HepG2 (cell line): ENCODE measurements at regions not wholly inside any gene's neighbourhood (a gene's known extent, or its start where the extent isn't known, plus 50 kb on each side); places are given as distances from the start of the nearest gene placed in this dataset.

Experiments
- ATAC-seq: fragments of 200-7000 bp; cut with Tn5 transposase; 3 replicates; pipeline ENCODE4 v1.9.1; 2020; ENCODE audit warnings: mild to moderate bottlenecking, moderate library complexity
- BruUV-seq: library from RNA; stranded (reverse); fragments of 400-500 nt; replicated peaks from 2 replicates; lab custom pipeline; 2021; lab: Mats Ljungman, UMichigan
- CTCF ChIA-PET: fragments of 300-600 bp; formaldehyde crosslinking; extraction: SDS; loops from one replicate; lab custom pipeline; 2021; ENCODE audit warnings: low total read pairs, inconsistent platforms, low intra/inter-chr PET ratio; lab: Yijun Ruan, JAX
- POLR2A ChIA-PET: fragments of 350-600 bp; sonication (Branson Sonifier 250); formaldehyde crosslinking; loops from one replicate; lab custom pipeline; 2020; ENCODE audit warnings: antibody characterized with exemption, inconsistent platforms; lab: Yijun Ruan, JAX
- DNase-seq: peaks from one replicate; pipeline ENCODE4 v3.0.0-alpha.2; 2015; ENCODE audit warnings: low spot score
- FAIRE-seq: peaks from 3 replicates; lab custom pipeline; 2011; peaks lifted over from hg19 to GRCh38; lab: Jason Lieb, UNC
- H2AFZ ChIP-seq: one replicate; pipeline ENCODE4 v1.6.1; 2011; ENCODE audit warnings: low read length, inconsistent platforms
- H3K27ac ChIP-seq: fragments of 300-600 bp; 3 replicates; pipeline ENCODE4 v1.8.0; 2011; ENCODE audit warnings: mixed run types, mild to moderate bottlenecking, mixed read lengths, low read length, inconsistent platforms; ENCODE audit not compliant: insufficient read depth; ENCODE audit errors: extremely low read length
- H3K27me3 ChIP-seq, 2 experiments: fragments of 200-600 bp in 1 of 2; 2 replicates in 1 of 2; 3 replicates in 1 of 2; pipeline versions ENCODE4 v1.6.0 to v1.8.0; 2011; ENCODE audit warnings: low read length in 2 of 2, mild to moderate bottlenecking in 2 of 2, moderate library complexity in 2 of 2, inconsistent platforms in 1 of 2; ENCODE audit not compliant: insufficient read depth in 2 of 2, control insufficient read depth in 1 of 2
- H3K36me3 ChIP-seq, 2 experiments: fragments of 200-600 bp in 1 of 2; replicated peaks in 1 of 2; 2 replicates in 1 of 2; 3 replicates in 1 of 2; pipeline versions ENCODE4 v1.5.1 to v1.8.0; 2011; ENCODE audit warnings: low read length in 2 of 2, inconsistent platforms in 1 of 2; ENCODE audit not compliant: insufficient read depth in 2 of 2, control insufficient read depth in 1 of 2
- H3K4me1 ChIP-seq: 2 replicates; pipeline ENCODE4 v1.5.1; 2012; ENCODE audit warnings: low read length, inconsistent platforms; ENCODE audit not compliant: insufficient read depth
- H3K4me2 ChIP-seq: 2 replicates; pipeline ENCODE4 v1.6.0; 2011; ENCODE audit warnings: low read depth, low read length, inconsistent platforms
- H3K4me3 ChIP-seq, 3 experiments: fragments of 200-600 bp in 1 of 3; sonication (generic), shearing (Covaris generic) in 1 of 3; replicated peaks in 1 of 3; 2 replicates each; pipeline ENCODE4 v1.5.1; 2011 to 2016; ENCODE audit warnings: low read length in 3 of 3, inconsistent platforms in 2 of 3, low read depth in 2 of 3, mild to moderate bottlenecking in 2 of 3, control low read depth in 1 of 3, mixed read lengths in 1 of 3; ENCODE audit not compliant: insufficient read depth in 1 of 3
- H3K79me2 ChIP-seq: one replicate; pipeline ENCODE4 v1.6.1; 2011; ENCODE audit warnings: low read length, inconsistent platforms; ENCODE audit not compliant: insufficient read depth
- H3K9ac ChIP-seq: 2 replicates; pipeline ENCODE4 v1.6.0; 2011; ENCODE audit warnings: mild to moderate bottlenecking, low read depth, low read length, inconsistent platforms; ENCODE audit not compliant: insufficient read depth
- H3K9me3 ChIP-seq: 2 replicates; pipeline ENCODE4 v1.5.1; 2012; ENCODE audit warnings: mild to moderate bottlenecking, low read length
- H4K20me1 ChIP-seq: 2 replicates; pipeline ENCODE4 v1.6.0; 2011; ENCODE audit warnings: inconsistent platforms, mild to moderate bottlenecking, low read length, moderate library complexity; ENCODE audit not compliant: insufficient read depth
- GLI4 ChIP-seq: sonication (generic); formaldehyde crosslinking; IDR thresholded peaks from 2 replicates; pipeline ENCODE4 v1.5.1; 2020; ENCODE audit warnings: missing genetic modification reagents, mild to moderate bottlenecking, moderate library complexity, borderline replicate concordance
- HNF4G ChIP-seq, 2 experiments: sonication (generic) in 1 of 2; formaldehyde crosslinking in 1 of 2; IDR thresholded peaks; 2 replicates each; pipeline versions ENCODE4 v1.4.0 to v1.6.1; 2011 to 2020; ENCODE audit warnings: borderline replicate concordance in 2 of 2, low read depth in 2 of 2, mild to moderate bottlenecking in 2 of 2, low read length in 1 of 2, missing genetic modification reagents in 1 of 2, moderate library complexity in 1 of 2
- HNRNPUL1 ChIP-seq: fragments of 200-400 bp; formaldehyde crosslinking; IDR thresholded peaks from 2 replicates; pipeline ENCODE4 v1.6.1; 2017; ENCODE audit warnings: low read depth, mild to moderate bottlenecking, low read length, moderate library complexity
- KDM3A ChIP-seq: IDR thresholded peaks from 2 replicates; pipeline ENCODE4 v1.6.1; 2018; ENCODE audit warnings: low read depth, missing compliant biosample characterization
- SP5 ChIP-seq: IDR thresholded peaks from 2 replicates; pipeline ENCODE4 v1.6.1; 2016; ENCODE audit warnings: low read depth, borderline replicate concordance
- SRSF4 ChIP-seq: fragments of 200-400 bp; formaldehyde crosslinking; IDR thresholded peaks from one replicate; pipeline ENCODE4 v1.6.1; 2018; ENCODE audit warnings: mild to moderate bottlenecking, low read depth, low read length, moderate library complexity; ENCODE audit not compliant: poor library complexity, severe bottlenecking
- STAT5B ChIP-seq: sonication (generic); formaldehyde crosslinking; IDR thresholded peaks from 2 replicates; pipeline ENCODE4 v1.4.0; 2020; ENCODE audit warnings: missing genetic modification reagents
- YY1 ChIP-seq: IDR thresholded peaks from 2 replicates; pipeline ENCODE4 v1.6.1; 2011; ENCODE audit warnings: low read length, low read depth, moderate library complexity, mild to moderate bottlenecking; ENCODE audit not compliant: insufficient read depth, insufficient replicate concordance
- ZNF121 ChIP-seq: sonication (generic); formaldehyde crosslinking; IDR thresholded peaks from 2 replicates; pipeline ENCODE4 v1.5.0; 2020; ENCODE audit warnings: mild to moderate bottlenecking, missing genetic modification reagents
- ZNF235 ChIP-seq: sonication (generic); formaldehyde crosslinking; IDR thresholded peaks from 2 replicates; pipeline ENCODE4 v1.8.1; 2023; ENCODE audit warnings: mild to moderate bottlenecking, missing genetic modification reagents, borderline replicate concordance
- ZNF788 ChIP-seq: sonication (generic); formaldehyde crosslinking; IDR thresholded peaks from 2 replicates; pipeline ENCODE4 v1.5.0; 2020; ENCODE audit warnings: mild to moderate bottlenecking, missing genetic modification reagents, borderline replicate concordance
- WGBS: methylation state at CpG from one replicate; pipeline ENCODE4 v1.1.6; 2017; ENCODE audit warnings: low lambda C conversion rate; 5-methylcytosine and 5-hydroxymethylcytosine counted together
- in situ Hi-C: cut with HindIII; loops from 2 replicates; pipeline ENCODE4 v1.10.0; 2017; ENCODE audit warnings: low pct_unique_long_range_greater_than_20kb; ENCODE audit not compliant: extremely low pct_ligation_motif_present
- intact Hi-C: fragments of 100-400 bp; cut with micrococcal nuclease; formaldehyde crosslinking; loops from one replicate; pipeline ENCODE4 v1.10.0; 2022; ENCODE audit not compliant: unreplicated experiment

GRCh38 chrX:112148397-112148796, 65.8 kb upstream of the TRPC5 start:
- Histone ChIP-seq H3K79me2 (no peaks in the 10 kb centered on the region), H3K9me3 (no peaks in the 10 kb centered on the region), H3K4me3 (no peak overlapping the region), H3K36me3 (no peaks in the 10 kb centered on the region), H3K27ac (no peak overlapping the region), H3K9ac (no peak overlapping the region), H3K4me2 (no peak overlapping the region), H3K4me1 (no peaks in the 10 kb centered on the region), H4K20me1 (no peaks in the 10 kb centered on the region), H3K27me3 (no peaks in the 10 kb centered on the region), H2AFZ (no peak overlapping the region)
- in situ Hi-C loops, result no loop called here
- 0% methylated on average over 2 of the region's 2 CpGs for WGBS
- CTCF ChIA-PET, result no interaction called here
- DNase-seq, result no peak
- TF ChIP-seq HNF4G (IDR thresholded peaks at IDR 0.05; ENCODE audit: borderline replicate concordance, low read depth, low read length) (no peak), HNF4G (CRISPR knock-in tag; IDR thresholded peaks at IDR 0.05; ENCODE audit: borderline replicate concordance, low read depth) (no peak), SRSF4 (no peak), GLI4 (CRISPR knock-in tag) (no peak), SP5 (CRISPR knock-in tag) (no peak), KDM3A (no peak), ZNF121 (CRISPR knock-in tag) (no peak), ZNF788 (CRISPR knock-in tag) (no peak), ZNF235 (CRISPR knock-in tag) (no peak), HNRNPUL1 (no peak), YY1 (no peak), STAT5B (CRISPR knock-in tag) (no peak)
- POLR2A ChIA-PET, result no interaction called here
- ATAC-seq, result no peak
- intact Hi-C loops, result no loop called here
- no TSS peak for BruUV-seq
- FAIRE-seq, result no peak
